A204.1 (cell line): ENCODE measurements at regions not wholly inside any gene's neighbourhood (a gene's known extent, or its start where the extent isn't known, plus 50 kb on each side); places are given as distances from the start of the nearest gene placed in this dataset.
"Not testable (repeated sequence)": the region's sequence is repeated elsewhere in the genome, so short reads cannot be mapped to it uniquely, and the experiment has no call there.

Source experiments
- FAIRE-seq: peaks from 2 replicates; lab custom pipeline; 2012; peaks lifted over from hg19 to GRCh38; lab: Jason Lieb, UNC

DNA sequence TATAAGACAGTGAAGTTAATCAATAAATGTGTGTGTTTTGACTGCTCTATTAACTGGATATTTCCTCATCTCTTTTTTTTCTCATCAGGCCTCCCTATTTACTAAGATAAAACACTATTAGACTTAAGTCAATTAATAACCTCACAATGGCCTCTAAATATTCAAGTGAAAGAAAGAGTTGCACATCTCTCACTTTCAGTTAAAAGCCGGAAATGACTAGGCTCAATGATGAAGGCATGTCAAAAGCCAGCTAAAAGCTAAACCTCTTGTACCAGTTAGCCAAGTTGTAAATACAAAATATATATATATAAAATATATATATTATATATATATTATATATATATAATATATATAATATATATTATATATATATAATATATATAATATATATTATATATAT, 127.0 kb upstream of the MEOX2 start:
- peak; percentile 85 for FAIRE-seq

DNA sequence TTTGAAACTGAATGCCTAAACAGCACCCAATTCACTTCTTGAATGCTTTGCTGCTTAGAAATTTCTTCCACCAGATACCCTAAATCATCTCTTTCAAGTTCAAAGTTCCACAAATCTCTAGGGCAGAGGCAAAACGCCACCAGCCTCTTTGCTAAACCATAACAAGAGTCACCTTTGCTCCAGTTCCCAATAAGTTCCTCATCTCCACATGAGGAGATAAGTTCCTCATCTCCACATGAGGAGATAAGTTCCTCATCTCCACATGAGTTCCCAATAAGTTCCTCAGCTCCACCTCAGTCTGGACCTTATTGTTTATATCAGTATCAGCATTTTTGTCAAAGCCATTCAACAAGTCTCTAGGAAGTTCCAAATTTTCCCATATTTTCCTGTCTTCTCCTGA, 123.9 kb upstream of the MEOX2 start:
- not testable (repeated sequence) for FAIRE-seq

DNA sequence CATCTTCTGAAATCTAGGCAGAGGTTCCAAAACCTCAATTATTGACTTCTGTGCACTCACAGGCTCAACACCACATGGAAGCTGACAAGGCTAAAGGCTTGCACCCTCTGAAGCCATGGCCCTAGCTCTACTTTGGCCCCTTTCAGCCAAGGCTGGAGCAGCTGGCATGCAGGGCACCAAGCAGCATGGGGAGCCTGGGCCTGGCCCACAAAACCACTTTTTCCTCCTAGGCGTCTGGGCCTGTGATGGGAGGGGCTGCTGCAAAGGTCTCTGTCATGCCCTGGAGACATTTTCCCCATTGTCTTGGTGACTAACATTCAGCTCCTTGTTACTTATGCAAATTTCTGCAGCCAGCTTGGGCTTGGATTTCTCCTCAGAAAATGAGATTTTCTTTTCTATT, 123.5 kb upstream of the MEOX2 start:
- FAIRE-seq: not testable (repeated sequence)

DNA sequence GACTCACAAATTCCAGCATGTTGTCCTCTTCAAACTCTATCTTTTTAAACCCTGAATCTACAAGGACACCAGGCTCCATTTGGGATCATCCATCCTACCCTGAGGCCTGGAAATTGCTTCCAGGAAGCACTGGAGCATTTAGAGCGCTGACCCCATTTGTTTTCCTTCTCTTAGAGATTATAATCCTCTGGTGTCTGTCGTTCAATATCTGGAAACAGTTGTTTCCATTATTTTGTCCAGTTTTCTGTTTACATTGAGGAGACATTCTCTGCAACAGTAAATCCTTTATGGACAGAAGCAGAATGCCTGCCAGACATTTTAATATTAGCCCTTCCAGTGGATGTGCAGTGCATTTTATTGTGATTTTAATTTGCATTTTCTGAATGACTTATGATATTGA, 119.4 kb upstream of the MEOX2 start:
- FAIRE-seq: no peak

DNA sequence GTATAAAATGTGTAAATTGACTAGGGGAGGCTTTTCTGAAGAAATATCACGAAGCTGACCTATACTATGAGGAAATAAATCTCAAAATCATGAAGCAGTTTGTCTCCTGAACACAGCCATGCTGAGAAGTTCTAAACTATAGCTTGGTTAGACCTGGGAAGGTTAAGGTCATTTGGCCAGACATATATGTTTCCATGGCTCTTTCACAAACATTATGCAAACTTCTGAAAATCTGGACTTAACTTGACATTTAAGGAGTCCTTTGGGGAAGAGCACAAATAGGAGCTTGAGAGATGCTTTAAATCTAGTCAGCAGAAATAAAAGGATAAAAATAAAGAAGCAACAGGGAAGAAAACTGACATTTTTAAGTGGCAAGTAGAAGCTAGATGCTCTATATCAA, 115.9 kb upstream of the MEOX2 start:
- FAIRE-seq: no peak

DNA sequence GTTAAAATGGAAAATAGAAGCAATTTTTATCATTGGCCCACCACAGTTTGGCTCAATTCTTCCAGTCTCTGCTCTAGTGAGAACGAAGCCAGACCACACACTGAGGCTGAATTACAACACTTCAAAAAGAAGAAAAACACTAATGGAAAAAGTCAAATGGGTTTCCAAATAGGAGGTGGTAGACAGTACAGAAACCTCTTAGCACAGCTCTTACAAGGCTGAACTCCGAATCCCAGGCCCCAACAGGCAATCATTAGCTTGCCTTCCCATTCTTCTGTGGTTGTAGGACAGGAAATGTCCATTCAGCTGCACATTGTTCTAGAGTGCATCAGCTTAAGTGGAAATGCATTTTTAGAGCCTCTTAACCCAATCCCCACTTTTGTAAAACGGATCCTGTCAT, 115.1 kb upstream of the MEOX2 start:
- FAIRE-seq: no peak

DNA sequence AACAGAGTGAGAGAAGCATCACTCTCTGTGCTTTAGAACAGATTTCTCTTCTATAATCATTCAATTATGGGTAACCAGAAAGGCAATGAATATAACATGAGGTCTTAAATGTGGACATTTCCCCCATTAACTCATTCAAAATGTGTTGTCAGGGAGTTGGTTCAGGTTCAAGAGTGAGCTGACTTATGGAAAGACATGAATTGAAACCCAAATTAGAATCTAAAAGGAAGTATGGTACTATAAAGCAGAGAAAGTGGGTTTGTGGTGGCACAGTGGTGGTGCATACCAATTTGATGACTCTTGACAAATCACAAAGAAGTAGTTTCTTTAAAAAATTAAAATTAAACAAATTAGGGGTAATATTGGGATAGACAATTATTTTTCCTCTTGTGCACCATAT, 114.6 kb upstream of the MEOX2 start:
- FAIRE-seq: no peak

DNA sequence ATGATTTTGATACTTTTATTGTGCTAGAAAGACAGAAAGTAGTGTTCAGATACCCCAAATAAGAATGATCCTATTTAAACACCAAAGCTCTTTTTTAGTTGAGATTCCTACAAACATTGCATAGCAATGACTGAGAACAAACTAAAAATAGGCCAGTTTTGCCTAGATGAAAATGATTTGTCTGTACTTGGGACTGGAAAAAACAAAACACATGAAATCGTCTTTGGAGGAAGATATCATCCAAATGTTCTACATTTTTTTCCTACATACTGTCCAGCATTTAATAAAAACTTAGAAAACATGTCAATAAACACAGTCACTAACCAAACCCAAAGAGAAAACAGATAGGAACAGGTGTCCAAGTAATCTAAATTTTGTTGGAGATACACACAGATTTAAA, 111.6 kb upstream of the MEOX2 start:
- no peak for FAIRE-seq

DNA sequence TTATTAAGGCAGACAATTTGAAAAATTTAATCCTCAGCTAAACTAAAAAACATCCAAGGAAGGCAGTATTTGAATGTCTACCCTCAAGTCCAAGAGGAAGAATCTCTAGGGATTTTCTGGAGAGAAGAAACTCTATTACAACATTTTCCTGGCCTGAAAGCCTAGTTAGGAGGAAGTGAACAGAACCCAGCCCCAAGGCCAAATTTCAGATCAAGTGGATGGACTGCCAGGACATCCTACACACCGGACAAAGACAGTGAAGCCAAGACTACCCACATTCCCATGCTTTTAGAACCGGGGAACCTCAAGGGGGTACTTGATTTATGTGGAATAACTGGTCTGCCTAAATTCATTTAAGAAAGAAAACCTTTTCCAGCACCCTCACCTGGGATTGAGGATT, 108.9 kb upstream of the MEOX2 start:
- no peak for FAIRE-seq

DNA sequence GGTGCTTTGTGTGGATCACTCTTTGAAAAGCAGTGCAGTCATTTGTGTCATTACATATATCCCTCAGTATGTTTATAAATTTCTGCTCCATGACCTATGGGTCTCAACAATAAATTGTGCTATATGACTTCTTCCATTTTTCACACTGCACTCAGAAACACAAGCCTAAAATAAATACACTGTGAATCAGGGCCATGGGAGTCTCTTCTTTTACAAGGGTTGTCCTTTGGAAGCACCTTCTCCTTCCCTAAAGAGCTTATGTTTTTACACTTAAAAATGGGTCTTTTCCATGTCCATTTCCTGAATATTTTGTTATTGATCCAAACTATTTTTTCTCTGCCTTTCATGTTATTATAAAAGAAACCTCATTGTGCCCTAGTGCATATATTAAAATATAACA, 108.3 kb upstream of the MEOX2 start:
- no peak for FAIRE-seq

DNA sequence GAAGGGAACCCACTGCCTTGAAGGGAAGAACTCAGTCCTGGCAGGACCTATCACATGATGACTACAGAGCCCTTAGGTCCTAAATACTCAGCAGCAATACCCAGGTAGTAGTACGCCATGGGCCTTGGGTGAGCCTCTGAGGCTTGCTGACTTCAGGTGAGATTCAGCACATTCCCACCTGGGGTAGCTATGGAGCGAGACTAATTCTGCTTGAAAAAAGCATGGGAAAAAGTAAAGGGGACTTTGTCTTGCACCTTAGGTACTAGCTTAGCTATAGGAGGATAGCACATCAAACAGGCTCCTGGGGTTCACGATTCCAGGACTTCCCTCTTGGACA, 98.2 kb upstream of the MEOX2 start:
- no peak for FAIRE-seq

DNA sequence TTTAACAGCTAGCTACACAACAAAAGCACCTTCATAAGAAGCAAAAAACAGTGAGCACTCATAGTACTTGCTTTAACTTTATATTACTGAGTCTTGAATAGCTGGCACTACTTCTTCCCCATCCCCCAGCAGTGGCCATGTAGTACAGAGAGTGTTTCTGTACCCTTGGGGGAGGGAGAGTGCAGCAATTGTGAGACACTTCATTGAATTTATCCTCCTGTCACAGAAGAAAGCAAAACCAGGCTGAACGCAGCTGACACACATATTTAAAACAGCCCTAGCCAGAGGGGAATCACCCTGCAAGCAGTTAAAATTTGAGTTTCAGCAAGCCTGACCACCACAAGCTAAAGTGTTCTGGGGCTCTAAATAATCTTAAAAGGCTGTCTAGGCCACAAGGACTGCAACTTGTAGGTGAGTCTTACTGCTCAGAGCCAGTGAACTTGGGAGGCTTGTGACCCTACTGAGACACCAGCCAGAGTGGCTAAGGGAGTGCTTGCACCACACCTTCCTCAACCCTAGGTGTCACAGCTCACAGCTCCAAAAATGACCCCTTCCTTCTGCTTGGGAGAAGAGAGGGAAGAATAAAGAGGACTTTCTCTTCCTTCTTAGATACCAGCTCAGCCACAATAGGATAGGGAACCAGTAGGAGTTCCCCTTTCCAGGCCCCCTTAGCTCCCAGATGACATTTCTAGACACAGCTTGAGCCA, 97.7 kb upstream of the MEOX2 start:
- FAIRE-seq: no peak

DNA sequence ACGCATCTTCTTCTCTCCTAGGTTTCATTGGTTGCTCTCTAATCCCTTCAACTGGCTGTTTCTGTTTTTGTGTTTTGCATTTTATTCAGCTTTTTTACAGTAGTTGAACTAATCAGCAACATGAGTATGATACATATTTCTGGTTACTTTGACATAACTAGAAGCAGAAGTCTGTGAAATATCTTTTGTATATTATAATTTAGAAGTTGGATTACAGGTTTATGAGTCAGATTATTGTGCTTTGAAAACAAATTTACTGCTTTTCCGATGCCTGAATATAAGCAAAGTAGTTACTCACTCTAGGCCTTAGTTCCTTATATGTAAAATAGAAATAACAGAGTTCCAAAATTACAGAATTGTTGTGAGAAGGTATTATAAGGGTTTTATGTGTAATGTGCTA, 96.2 kb upstream of the MEOX2 start:
- FAIRE-seq: no peak

DNA sequence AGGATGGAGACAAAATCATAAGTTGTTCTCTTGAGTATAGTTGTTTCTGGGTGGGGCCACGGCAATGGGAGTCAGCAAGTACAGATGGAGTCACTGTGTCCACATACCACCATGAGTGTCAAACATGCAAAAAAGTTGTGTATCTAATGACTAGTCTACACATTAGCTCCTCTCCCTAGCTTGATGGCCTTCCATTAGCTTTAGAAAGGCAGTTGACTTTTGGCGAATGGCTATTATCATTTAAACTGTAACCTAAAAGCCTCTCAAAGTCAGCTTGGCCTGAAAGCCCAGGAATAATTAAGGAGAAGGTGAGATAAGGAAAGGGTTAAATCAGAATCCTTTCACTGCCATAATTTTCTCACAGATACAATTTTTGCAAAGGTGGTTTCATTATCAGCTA, 95.5 kb upstream of the MEOX2 start:
- FAIRE-seq: no peak

DNA sequence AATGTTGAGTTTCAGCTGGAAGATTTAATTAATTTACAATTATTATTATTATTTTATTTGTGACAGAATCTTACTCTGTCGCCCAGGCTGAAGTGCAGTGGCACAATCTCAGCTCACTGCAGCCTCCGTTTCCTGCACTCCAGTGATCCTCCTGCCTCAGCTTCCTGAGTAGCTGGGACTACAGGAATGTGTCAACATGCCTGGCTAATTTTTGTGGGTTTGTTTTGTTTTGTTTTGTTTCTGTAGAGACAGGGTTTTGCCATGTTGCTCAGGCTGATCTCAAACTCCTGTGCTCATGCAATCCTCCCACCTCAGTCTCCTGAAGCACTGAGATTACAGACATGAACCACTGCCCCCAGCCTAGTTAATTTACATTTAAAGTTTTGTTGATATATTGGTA, 93.8 kb upstream of the MEOX2 start:
- FAIRE-seq: no peak

DNA sequence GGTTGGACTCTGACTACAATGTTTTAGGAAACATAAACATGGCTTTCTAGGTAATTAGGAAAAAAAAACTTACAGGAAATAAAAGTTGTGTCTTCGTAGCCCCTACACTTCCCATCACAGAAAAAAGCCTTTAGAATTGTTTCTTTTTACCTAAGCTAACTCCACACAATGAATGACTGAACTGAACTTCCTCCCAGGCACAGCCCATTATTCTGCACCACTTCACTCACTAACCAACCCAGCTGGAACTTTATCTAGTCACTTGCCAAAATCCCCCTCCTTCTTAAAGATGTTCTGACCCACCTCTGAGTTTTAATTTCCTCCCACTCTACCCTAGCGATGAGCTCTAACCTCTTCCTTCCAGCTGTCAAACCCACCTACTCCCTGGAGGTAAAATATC, 91.7 kb upstream of the MEOX2 start:
- no peak for FAIRE-seq

DNA sequence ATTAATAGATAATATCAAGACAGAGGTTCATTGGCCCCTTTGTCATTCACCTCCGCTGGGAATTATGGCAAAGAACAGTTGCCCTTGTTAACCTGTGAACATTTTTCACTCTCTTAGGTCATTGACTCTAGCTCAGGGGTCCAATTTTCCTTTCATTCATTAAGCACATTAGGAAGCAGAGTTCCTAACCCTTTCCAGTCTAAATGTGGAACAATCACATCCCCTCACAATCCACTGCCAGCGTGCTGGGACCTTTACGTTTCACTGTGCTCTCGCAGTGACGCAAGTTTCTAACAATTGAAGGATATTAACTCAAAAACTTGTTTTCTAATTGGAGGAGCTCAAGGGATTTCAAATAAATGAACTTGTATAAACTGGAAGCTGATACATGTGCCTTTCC, 79.3 kb upstream of the MEOX2 start:
- FAIRE-seq: no peak

DNA sequence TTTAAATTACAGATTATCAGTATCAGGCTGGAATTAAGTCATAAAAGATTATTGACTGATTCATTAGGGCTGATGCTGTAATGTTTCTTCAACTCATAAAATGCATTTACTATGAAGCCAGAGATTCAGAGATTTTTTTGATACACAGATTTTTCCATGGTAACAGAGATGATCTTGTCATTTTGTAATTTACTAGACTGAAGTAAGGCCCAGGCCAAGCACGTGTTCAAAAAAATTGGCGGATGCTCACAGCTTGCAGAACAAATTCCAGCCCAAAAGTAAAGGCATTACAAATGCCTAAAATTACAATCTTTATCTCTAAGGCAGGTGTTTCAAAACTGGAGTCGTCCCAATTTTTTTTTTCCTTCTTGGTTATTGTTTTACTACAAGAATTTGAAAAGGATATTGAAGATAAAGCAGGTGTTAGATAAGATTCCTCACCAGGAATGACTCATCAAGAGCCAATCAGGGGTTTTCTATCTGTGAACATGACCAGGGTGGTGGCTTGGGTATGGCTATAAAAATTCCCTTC, 78.4 kb upstream of the MEOX2 start:
- FAIRE-seq: no peak

DNA sequence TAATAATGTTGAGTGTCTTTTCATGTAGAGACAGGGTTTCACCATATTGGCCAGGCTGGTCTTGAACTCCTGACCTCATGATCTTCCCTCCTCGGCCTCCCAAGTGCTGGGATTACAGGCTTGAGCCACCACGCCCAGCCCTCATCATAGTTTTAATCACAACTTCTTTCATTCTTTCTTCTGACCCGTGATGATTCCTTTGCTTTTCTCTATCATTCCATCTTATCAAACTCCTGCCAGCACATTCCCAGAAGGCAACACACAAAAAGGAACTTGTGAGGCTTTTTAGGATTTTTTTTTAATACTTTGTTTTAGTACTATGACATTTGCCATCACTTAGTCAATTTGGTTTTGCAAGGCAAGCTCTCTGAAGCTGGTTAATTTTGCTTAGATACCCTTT, 77.5 kb upstream of the MEOX2 start:
- no peak for FAIRE-seq

DNA sequence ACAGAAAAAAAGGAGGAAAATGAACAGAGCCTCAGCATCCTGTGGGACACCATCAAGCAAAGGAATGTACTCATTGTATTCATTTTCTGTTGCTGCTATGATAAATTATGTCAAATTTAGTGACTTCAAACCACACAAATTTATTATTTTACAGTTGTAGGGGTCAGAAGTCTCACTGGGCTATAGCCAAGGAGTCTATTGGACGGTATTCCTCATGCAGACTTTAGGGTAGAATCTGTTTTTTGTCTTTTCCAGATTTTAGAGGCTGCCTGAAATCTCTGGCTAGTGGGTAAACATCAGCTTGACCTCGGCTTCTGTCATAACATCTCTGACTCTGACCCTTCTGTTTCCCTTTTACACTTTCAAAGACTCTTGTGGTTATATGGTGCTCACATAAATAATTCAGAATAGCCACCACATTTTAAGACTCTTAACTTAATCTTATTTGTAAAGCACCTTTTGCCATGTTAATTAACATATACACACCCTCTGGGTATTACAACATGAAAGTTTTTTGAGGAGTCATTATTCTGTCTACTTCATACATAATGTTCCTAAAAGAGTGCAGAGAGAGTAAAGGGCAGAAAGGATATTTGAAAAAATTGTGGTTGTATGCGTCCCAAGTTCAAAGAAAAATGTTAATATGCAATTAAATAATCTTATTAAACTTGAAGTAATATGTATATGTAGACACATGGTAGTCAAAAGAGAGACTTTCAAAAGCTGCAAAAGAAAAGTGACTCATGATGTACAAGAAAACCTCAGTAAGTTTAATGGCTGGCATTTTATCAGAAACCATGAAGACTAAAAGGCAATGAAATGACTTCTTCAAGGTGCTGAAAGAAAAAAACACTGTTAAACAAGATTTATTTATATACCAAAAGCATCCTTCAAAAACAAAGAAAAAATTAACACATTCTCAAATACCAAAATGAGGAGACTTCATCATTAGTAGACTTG, 70.8 kb upstream of the MEOX2 start:
- FAIRE-seq: no peak

DNA sequence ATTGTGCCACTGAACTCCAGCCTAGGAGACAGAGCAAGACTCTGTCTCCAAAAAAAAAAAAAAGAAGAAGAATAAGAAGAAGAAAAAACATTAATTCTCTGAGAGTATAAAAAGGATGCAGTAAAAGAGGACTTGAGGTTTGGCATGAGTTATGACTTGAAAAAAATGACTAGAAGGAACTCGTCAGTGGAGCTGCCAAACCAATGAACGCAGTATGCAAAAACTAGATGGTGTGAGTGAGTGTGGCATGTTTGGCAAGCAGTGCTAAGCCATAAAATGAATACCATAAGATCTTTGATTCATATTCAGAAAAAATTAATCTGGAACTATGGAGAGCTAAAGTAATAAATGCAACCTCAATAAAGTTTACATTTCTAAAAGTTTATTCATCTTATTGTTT, 68.6 kb upstream of the MEOX2 start:
- peak; percentile 11 for FAIRE-seq

DNA sequence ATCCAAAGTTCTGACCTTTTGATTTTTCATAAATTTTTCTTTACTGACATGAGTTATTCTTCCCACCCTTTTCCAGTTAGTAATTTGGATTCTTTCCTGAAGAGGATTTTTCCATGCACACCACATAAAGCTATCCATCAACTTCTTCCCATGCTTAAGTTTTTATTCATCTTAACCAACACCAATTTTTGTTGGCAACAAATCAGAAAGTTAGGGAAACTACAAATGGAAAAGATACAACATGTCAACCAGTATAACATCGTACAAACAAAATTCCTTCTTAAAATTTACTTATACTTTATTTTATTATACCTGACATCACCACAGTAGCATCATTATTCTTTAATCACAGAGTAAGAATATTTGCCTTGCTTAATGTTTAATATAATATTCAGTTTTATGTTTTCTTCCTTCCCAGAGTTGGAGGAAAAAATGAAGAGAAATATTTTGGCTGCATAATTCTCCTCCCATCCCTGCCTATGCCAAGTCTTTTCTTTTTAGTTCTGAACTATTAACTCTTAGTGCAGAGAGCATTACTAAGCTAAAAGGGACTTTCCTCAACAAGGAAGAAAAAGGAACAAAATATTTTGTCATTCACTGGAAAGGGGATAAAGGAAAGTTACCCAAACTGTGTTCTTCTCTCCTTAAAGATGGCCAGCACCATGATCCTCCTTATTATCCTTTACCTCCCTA, 67.5 kb upstream of the MEOX2 start:
- FAIRE-seq: no peak

DNA sequence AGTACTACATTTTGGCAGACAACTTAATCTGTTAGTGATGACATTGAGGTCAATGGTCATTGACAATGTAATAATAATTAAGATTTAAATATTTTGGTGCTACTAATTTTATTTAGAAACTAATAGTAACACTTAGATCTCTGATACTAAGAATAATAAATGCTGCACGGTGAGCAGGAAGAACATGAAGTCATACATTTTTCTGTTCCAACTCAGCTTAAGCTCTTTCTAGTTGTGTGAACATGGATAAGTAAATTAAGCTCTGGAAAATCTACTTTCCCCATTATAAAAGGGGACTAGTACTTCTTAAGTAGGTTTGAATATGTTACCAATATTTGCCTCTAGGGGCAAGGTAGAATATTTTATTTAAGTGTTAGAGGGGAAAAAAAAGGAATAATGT, 65.9 kb upstream of the MEOX2 start:
- FAIRE-seq: no peak
